GM12878 (cell line): ENCODE measurements at regions not wholly inside any gene's neighbourhood (a gene's known extent, or its start where the extent isn't known, plus 50 kb on each side); places are given as distances from the start of the nearest gene placed in this dataset.

Experiments used
- ATAC-seq: fragments of 200-7000 bp; cut with Tn5 transposase; 3 replicates; pipeline ENCODE4 v1.9.1; 2020; ENCODE audit warnings: mild to moderate bottlenecking, moderate library complexity
- BruUV-seq: library from RNA; stranded (reverse); fragments of 400-500 nt; replicated peaks from 2 replicates; lab custom pipeline; 2021; lab: Mats Ljungman, UMichigan
- CTCF ChIA-PET: fragments of 300-600 bp; sonication (Branson Sonifier 250); formaldehyde crosslinking; extraction: SDS; loops from one replicate; lab custom pipeline; 2021; ENCODE audit warnings: inconsistent platforms; lab: Yijun Ruan, JAX
- POLR2A ChIA-PET: fragments of 350-600 bp; formaldehyde crosslinking; extraction: SDS; loops from one replicate; lab custom pipeline; 2021; ENCODE audit warnings: inconsistent platforms; lab: Charles Lee
- RAD21 ChIA-PET: fragments of 300-600 bp; sonication (Branson Sonifier 250); formaldehyde crosslinking; loops from one replicate; lab custom pipeline; 2023; ENCODE audit warnings: antibody characterized with exemption; ENCODE audit not compliant: unreplicated experiment; lab: Charles Lee
- SMC1A ChIA-PET: fragments of 300-600 bp; sonication (Branson Sonifier 250); formaldehyde crosslinking; loops from one replicate; lab custom pipeline; 2023; ENCODE audit not compliant: unreplicated experiment, uncharacterized antibody; lab: Charles Lee
- DNase-seq: peaks from one replicate; pipeline ENCODE4 v3.0.0-alpha.2; 2011; ENCODE audit warnings: low read depth, low spot score
- FAIRE-seq: peaks from 3 replicates; lab custom pipeline; 2011; peaks lifted over from hg19 to GRCh38; lab: Jason Lieb, UNC
- H2AFZ ChIP-seq: 2 replicates; pipeline ENCODE4 v1.6.0; 2011; ENCODE audit warnings: low read depth, low read length, control low read depth; ENCODE audit not compliant: control insufficient read depth
- H3K27ac ChIP-seq: 2 replicates; pipeline ENCODE4 v1.5.1; 2011; ENCODE audit warnings: control low read depth; ENCODE audit not compliant: control insufficient read depth, insufficient read depth
- H3K27me3 ChIP-seq, 2 experiments: replicated peaks in 1 of 2; 2 replicates each; pipeline versions ENCODE4 v1.6.0 to v1.6.1; 2011; ENCODE audit warnings: low read length in 1 of 2; ENCODE audit not compliant: control insufficient read depth in 2 of 2, insufficient read depth in 2 of 2
- H3K36me3 ChIP-seq, 2 experiments: 2 replicates each; pipeline ENCODE4 v1.5.1; 2011; ENCODE audit warnings: low read length in 1 of 2; ENCODE audit not compliant: control insufficient read depth in 2 of 2, insufficient read depth in 2 of 2
- H3K4me1 ChIP-seq: 2 replicates; pipeline ENCODE4 v1.6.1; 2011; ENCODE audit warnings: mild to moderate bottlenecking, low read length, moderate library complexity, mixed read lengths; ENCODE audit not compliant: control insufficient read depth, insufficient read depth
- H3K4me2 ChIP-seq: 2 replicates; pipeline ENCODE4 v1.6.0; 2011; ENCODE audit warnings: control low read depth; ENCODE audit not compliant: control insufficient read depth, insufficient read depth
- H3K4me3 ChIP-seq: fragments of 200-600 bp; sonication (generic); 2 replicates; pipeline ENCODE4 v1.5.1; 2016
- H3K79me2 ChIP-seq: 2 replicates; pipeline ENCODE4 v1.6.0; 2011; ENCODE audit warnings: low read length; ENCODE audit not compliant: control insufficient read depth, insufficient read depth
- H3K9ac ChIP-seq: 2 replicates; pipeline ENCODE4 v1.8.0; 2011; ENCODE audit warnings: low read length, control low read depth, mixed read lengths; ENCODE audit not compliant: control insufficient read depth, insufficient read depth
- H3K9me3 ChIP-seq: replicated peaks from 3 replicates; pipeline ENCODE4 v1.5.1; 2011; ENCODE audit warnings: mild to moderate bottlenecking, low read length; ENCODE audit not compliant: control insufficient read depth, insufficient read depth
- H4K20me1 ChIP-seq: 2 replicates; pipeline ENCODE4 v1.6.0; 2011; ENCODE audit not compliant: control insufficient read depth, insufficient read depth
- CHD1 ChIP-seq: IDR thresholded peaks from 2 replicates; pipeline ENCODE4 v1.6.1; 2012; ENCODE audit warnings: low read depth, low read length, improper control_type of control experiment
- CREM ChIP-seq: IDR thresholded peaks from 2 replicates; pipeline ENCODE4 v1.6.1; 2014; ENCODE audit warnings: antibody characterized with exemption, low read depth
- CTCF ChIP-seq, 3 experiments: IDR thresholded peaks in 2 of 3; conservative IDR thresholded peaks in 1 of 3; 2 replicates each; pipeline ENCODE4 v1.5.1; 2011; ENCODE audit warnings: low read depth in 3 of 3, low read length in 3 of 3, mild to moderate bottlenecking in 3 of 3, control low read depth in 2 of 3, moderate library complexity in 2 of 3, inconsistent platforms in 1 of 3, mixed read lengths in 1 of 3; ENCODE audit not compliant: control insufficient read depth in 2 of 3, insufficient read depth in 1 of 3; ENCODE audit errors: extremely low read depth in 1 of 3
- DPF2 ChIP-seq: fragments of 450-650 bp; IDR thresholded peaks from 2 replicates; pipeline ENCODE4 v1.6.1; 2017; ENCODE audit warnings: mild to moderate bottlenecking
- ETV6 ChIP-seq, 2 experiments: fragments of 450-650 bp in 1 of 2; IDR thresholded peaks in 1 of 2; conservative IDR thresholded peaks in 1 of 2; 2 replicates each; pipeline ENCODE4 v1.6.1; 2014; ENCODE audit warnings: antibody characterized with exemption in 1 of 2, borderline replicate concordance in 1 of 2, low read depth in 1 of 2, mild to moderate bottlenecking in 1 of 2, moderate library complexity in 1 of 2
- FOXM1 ChIP-seq: IDR thresholded peaks from 2 replicates; pipeline ENCODE4 v1.6.1; 2012; ENCODE audit warnings: low read depth, mild to moderate bottlenecking, inconsistent platforms, low read length, moderate library complexity
- GATAD2B ChIP-seq: fragments of 450-650 bp; conservative IDR thresholded peaks from 2 replicates; pipeline ENCODE4 v1.6.1; 2017; ENCODE audit warnings: low read depth, mild to moderate bottlenecking, moderate library complexity
- IKZF1 ChIP-seq: fragments of 450-650 bp; conservative IDR thresholded peaks from 2 replicates; pipeline ENCODE4 v1.6.1; 2017; ENCODE audit warnings: antibody characterized with exemption, mild to moderate bottlenecking
- IKZF2 ChIP-seq, 2 experiments: fragments of 450-650 bp; IDR thresholded peaks; 2 replicates each; pipeline ENCODE4 v1.6.1; 2017; ENCODE audit warnings: mild to moderate bottlenecking in 2 of 2, moderate library complexity in 2 of 2
- IRF4 ChIP-seq: IDR thresholded peaks from 2 replicates; pipeline ENCODE4 v1.6.1; 2011; ENCODE audit warnings: low read depth, low read length
- MAX ChIP-seq: IDR thresholded peaks from 2 replicates; pipeline ENCODE4 v1.6.1; 2012; ENCODE audit warnings: low read depth, low read length, improper control_type of control experiment
- NFIC ChIP-seq: IDR thresholded peaks from 2 replicates; pipeline ENCODE4 v1.6.1; 2012; ENCODE audit warnings: low read depth, mild to moderate bottlenecking, inconsistent platforms, low read length, moderate library complexity
- NFXL1 ChIP-seq: fragments of 450-650 bp; IDR thresholded peaks from 2 replicates; pipeline ENCODE4 v1.6.1; 2017; ENCODE audit warnings: antibody characterized with exemption, mild to moderate bottlenecking, borderline replicate concordance
- NR2F1 ChIP-seq: fragments of 450-650 bp; conservative IDR thresholded peaks from 2 replicates; pipeline ENCODE4 v1.6.1; 2017; ENCODE audit warnings: mild to moderate bottlenecking
- RAD21 ChIP-seq: IDR thresholded peaks from 2 replicates; pipeline ENCODE4 v1.6.1; 2011; ENCODE audit warnings: mild to moderate bottlenecking, low read depth, low read length, moderate library complexity; ENCODE audit not compliant: insufficient read depth
- RCOR1 ChIP-seq: conservative IDR thresholded peaks from 2 replicates; pipeline ENCODE4 v1.6.1; 2012; ENCODE audit warnings: low read depth, low read length, improper control_type of control experiment
- SPI1 ChIP-seq: IDR thresholded peaks from 2 replicates; pipeline ENCODE4 v1.6.1; 2011; ENCODE audit warnings: low read depth, mild to moderate bottlenecking, low read length, moderate library complexity, borderline replicate concordance; ENCODE audit not compliant: insufficient read depth
- ZBED1 ChIP-seq: IDR thresholded peaks from 2 replicates; pipeline ENCODE4 v1.6.1; 2016; ENCODE audit warnings: borderline replicate concordance
- ZSCAN29 ChIP-seq: fragments of 450-650 bp; IDR thresholded peaks from 2 replicates; pipeline ENCODE4 v1.6.1; 2017; ENCODE audit warnings: mild to moderate bottlenecking, moderate library complexity
- ZZZ3 ChIP-seq: IDR thresholded peaks from 2 replicates; pipeline ENCODE4 v1.6.1; 2011; ENCODE audit warnings: low read depth; ENCODE audit not compliant: control insufficient read depth, insufficient read length
- WGBS: methylation state at CpG from one replicate; pipeline ENCODE4 v1.1.6; 2016; ENCODE audit warnings: low lambda C conversion rate; ENCODE audit not compliant: insufficient replicate concordance, insufficient coverage; ENCODE audit errors: missing lambda C conversion rate; 5-methylcytosine and 5-hydroxymethylcytosine counted together
- in situ Hi-C: fragments of 300-500 bp; cut with MboI; formaldehyde crosslinking; loops from 9 replicates; pipeline ENCODE4 v1.14.3; 2018; ENCODE audit warnings: mixed read lengths
- intact Hi-C: fragments of 100-400 bp; cut with micrococcal nuclease; formaldehyde crosslinking; loops from one replicate; pipeline ENCODE4 v1.14.2; 2022; ENCODE audit not compliant: unreplicated experiment

GRCh38 chr6:134437376-134437775, 119.5 kb upstream of the SGK1 start:
- no peak for FAIRE-seq
- Histone ChIP-seq H3K4me3 (no peak overlapping the region), H3K4me1 (peaks cover 9% of the 10 kb centered on the region), H3K9me3 (no peaks in the 10 kb centered on the region), H3K27me3 (no peaks in the 10 kb centered on the region), H3K27ac (no peak overlapping the region), H3K79me2 (no peaks in the 10 kb centered on the region), H2AFZ (no peak overlapping the region), H3K36me3 (no peaks in the 10 kb centered on the region), H4K20me1 (no peaks in the 10 kb centered on the region), H3K4me2 (peak overlapping the region; percentile 62), H3K9ac (no peak overlapping the region)
- ChIA-PET RAD21 (interaction anchor here (1.6 kb wide), 1 partner anchor 65 kb away, joined by 7 read pairs; no protein-coding TSS in a partner anchor), POLR2A (interaction anchor here (0.8 to 1.1 kb wide), 3 partner anchors 58 to 127 kb away, joined by 3 to 5 read pairs (median 3); no protein-coding TSS in a partner anchor), CTCF (interaction anchor here (0.6 to 2.7 kb wide), 2 partner anchors 204 to 561 kb away, joined by 3 to 9 read pairs; no protein-coding TSS in a partner anchor), SMC1A (interaction anchor here (0.9 to 2.8 kb wide), 6 partner anchors 30 to 260 kb away, joined by 3 to 12 read pairs (median 4); no protein-coding TSS in a partner anchor)
- TF ChIP-seq ZZZ3 (no peak), NR2F1 (0 out of 2 replicates have a peak, but pooled peaks have one; percentile 29), CHD1 (no peak), IKZF2 (IDR thresholded peaks at IDR 0.05) (peak in 1 of 2 experiments; percentile 32; a peak in 1 of 4 replicates), RCOR1 (no peak), GATAD2B (0 out of 2 replicates have a peak, but pooled peaks have one; percentile 19), IRF4 (peak; percentile 34; the same call in 1 of the 2 replicates), RAD21 (peak; percentile 33; the same call in 1 of the 2 replicates), FOXM1 (no peak), IKZF1 (peak; percentile 48), NFIC (no peak), NFXL1 (no peak), MAX (no peak), ETV6 (conservative IDR thresholded peaks at IDR 0.05 in 1 of 2, IDR thresholded peaks at IDR 0.05 in 1 of 2; ENCODE audit: borderline replicate concordance in 1 of 2, low read depth in 1 of 2) (no peak), DPF2 (0 out of 2 replicates have a peak, but pooled peaks have one; percentile 27), CTCF (IDR thresholded peaks at IDR 0.05 in 2 of 3, conservative IDR thresholded peaks at IDR 0.05 in 1 of 3; ENCODE audit: control insufficient read depth in 2 of 3, extremely low read depth in 1 of 3, insufficient read depth in 1 of 3, low read depth in 3 of 3, low read length in 3 of 3) (peak in 1 of 3 experiments; percentile 13; a peak in 1 of 6 replicates), SPI1 (peak; percentile 22; the same call in 1 of the 2 replicates), ZBED1 (no peak), CREM (0 out of 2 replicates have a peak, but pooled peaks have one; percentile 8), ZSCAN29 (no peak)
- no TSS peak for BruUV-seq
- intact Hi-C loops, result loop anchor here (2.0 to 5.0 kb wide), 3 partner anchors 59 to 260 kb away; no protein-coding TSS in a partner anchor
- in situ Hi-C loops, result no loop called here
- 0% methylated on average over 4 of the region's 4 CpGs for WGBS
- peak; percentile 15 for DNase-seq
- peak; percentile 72 for ATAC-seq
